Progenitor cell of endocrine pancreas (in vitro differentiated cells): ENCODE measurements at regions not wholly inside any gene's neighbourhood (a gene's known extent, or its start where the extent isn't known, plus 50 kb on each side); places are given as distances from the start of the nearest gene placed in this dataset.

ENCODE experiments used
- DNase-seq: peaks from one replicate; pipeline ENCODE4 v3.0.0; 2021; ENCODE audit warnings: low spot score; ENCODE audit not compliant: unreplicated experiment
- H3K27ac Mint-ChIP-seq: 2 replicates; pipeline ENCODE4 v1.8.0; 2021; ENCODE audit warnings: mild to moderate bottlenecking, moderate library complexity, mixed read lengths
- H3K27me3 Mint-ChIP-seq: 2 replicates; pipeline ENCODE4 v1.8.0; 2021; ENCODE audit warnings: mixed read lengths
- H3K36me3 Mint-ChIP-seq: 2 replicates; pipeline ENCODE4 v1.8.0; 2022; ENCODE audit warnings: mixed read lengths; ENCODE audit not compliant: insufficient read depth
- H3K4me1 Mint-ChIP-seq: 2 replicates; pipeline ENCODE4 v1.8.0; 2021; ENCODE audit warnings: low read depth, mixed read lengths
- H3K4me3 Mint-ChIP-seq: 2 replicates; pipeline ENCODE4 v1.8.0; 2021; ENCODE audit warnings: low read depth, mild to moderate bottlenecking, moderate library complexity, mixed read lengths
- H3K9me3 Mint-ChIP-seq: 2 replicates; pipeline ENCODE4 v1.8.0; 2021; ENCODE audit warnings: low read depth, mixed read lengths
- TF ChIP-seq, protein P1 (sequence below): fragments of 200-600 bp; sonication (generic); IDR thresholded peaks from one replicate; pipeline ENCODE4 v1.5.0; 2021; ENCODE audit warnings: antibody characterized with exemption, mild to moderate bottlenecking; ENCODE audit not compliant: unreplicated experiment

DNA sequence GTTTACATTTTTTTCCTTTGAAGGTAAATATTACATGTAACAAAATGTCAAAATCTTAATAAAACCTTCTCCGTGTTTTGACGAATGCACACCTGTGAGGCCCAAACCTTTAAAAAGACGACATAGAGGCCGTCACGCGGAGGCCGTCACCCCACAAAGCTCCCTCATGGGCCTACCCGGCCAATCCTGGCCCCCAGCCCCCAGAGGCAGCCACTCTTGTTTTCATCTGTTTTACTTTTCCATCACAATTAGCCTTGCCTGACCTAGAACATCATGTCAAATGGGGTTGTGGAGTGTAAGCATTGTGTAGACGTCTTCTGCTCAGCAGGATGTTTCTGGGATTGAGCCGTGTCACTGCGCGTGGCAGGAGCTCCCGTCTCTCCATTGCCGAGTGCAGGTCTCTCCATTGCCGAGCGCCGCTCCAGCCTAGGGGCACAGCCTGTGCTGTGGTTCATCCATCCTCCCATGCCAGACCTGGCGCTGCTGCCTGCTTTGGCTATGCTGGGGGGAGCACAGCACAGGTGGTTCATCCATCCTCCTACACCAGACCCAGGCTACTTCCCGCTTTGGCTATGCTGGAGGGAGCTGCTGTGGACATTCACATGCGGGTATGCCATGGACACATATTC is 52.2 kb upstream of the IRX4 start:
- DNase-seq = no peak
- Mint-ChIP-seq H3K27ac (no peak overlapping the region), H3K27me3 (peaks cover 12% of the 10 kb centered on the region), H3K4me3 (no peak overlapping the region), H3K36me3 (no peaks in the 10 kb centered on the region), H3K4me1 (peaks cover 9% of the 10 kb centered on the region), H3K9me3 (no peaks in the 10 kb centered on the region)
- TF ChIP-seq, protein P1, sequence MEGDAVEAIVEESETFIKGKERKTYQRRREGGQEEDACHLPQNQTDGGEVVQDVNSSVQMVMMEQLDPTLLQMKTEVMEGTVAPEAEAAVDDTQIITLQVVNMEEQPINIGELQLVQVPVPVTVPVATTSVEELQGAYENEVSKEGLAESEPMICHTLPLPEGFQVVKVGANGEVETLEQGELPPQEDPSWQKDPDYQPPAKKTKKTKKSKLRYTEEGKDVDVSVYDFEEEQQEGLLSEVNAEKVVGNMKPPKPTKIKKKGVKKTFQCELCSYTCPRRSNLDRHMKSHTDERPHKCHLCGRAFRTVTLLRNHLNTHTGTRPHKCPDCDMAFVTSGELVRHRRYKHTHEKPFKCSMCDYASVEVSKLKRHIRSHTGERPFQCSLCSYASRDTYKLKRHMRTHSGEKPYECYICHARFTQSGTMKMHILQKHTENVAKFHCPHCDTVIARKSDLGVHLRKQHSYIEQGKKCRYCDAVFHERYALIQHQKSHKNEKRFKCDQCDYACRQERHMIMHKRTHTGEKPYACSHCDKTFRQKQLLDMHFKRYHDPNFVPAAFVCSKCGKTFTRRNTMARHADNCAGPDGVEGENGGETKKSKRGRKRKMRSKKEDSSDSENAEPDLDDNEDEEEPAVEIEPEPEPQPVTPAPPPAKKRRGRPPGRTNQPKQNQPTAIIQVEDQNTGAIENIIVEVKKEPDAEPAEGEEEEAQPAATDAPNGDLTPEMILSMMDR = no peak

DNA sequence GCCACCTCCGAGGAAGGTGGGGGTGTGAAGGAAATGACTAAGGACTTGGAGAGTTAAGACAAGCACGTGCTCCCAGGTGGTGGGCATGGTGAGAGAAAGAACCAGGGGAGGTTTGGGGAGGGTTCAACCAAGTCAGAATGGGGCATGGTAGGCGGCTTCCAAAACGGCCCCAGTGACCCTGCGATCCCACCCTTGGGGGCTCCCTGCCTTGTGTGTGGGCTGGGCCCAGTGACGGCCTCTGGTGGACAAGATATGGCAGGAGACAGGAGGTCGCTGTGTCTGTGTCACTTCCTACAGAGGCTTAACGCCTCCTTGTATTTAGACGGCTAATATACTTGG is 51.3 kb upstream of the IRX4 start:
- peaks cover 12% of the 10 kb centered on the region for H3K27me3 Mint-ChIP-seq
- H3K36me3 Mint-ChIP-seq = no peaks in the 10 kb centered on the region
- H3K4me1 Mint-ChIP-seq = peaks cover 9% of the 10 kb centered on the region
- no peak overlapping the region for H3K4me3 Mint-ChIP-seq
- H3K27ac Mint-ChIP-seq = no peak overlapping the region
- H3K9me3 Mint-ChIP-seq = no peaks in the 10 kb centered on the region
- DNase-seq = no peak
- TF ChIP-seq, protein P1 = no peak

DNA sequence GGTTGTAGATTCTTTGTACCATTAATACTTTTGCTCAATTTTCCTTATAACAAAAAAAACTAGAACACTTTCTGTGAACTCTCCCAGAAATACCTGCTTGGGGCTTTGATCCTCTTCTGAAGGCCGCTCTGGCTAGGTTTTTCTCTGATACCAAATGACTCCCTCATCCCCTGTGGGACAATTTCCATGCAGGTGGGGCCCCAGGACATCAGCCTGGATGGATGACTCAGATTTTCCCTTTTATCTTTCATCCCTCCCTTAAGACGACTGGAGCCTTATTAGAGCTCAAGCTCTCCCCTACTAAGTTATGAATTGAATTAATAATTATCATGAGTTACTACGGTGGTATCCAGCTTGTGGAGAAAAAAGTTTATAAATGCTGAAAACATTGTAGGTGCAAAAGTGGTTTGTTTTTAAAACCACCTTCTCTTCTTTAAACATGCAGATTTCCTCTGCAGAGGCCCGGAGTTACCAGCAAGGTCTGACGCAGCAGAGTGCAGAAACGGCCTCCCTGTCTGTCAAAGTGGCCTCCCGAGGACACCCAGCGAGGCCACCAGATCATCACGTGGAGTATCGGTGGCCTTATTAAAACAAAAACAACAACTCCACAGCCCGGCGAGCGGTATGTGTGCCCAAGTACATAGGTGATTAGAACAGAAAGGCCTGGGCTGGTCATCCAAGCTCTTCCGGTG is 50.8 kb upstream of the IRX4 start:
- TF ChIP-seq, protein P1 = no peak
- Mint-ChIP-seq H3K27ac (no peak overlapping the region), H3K9me3 (no peaks in the 10 kb centered on the region), H3K27me3 (peaks cover 12% of the 10 kb centered on the region), H3K4me3 (no peak overlapping the region), H3K4me1 (peaks cover 9% of the 10 kb centered on the region), H3K36me3 (no peaks in the 10 kb centered on the region)
- DNase-seq = no peak
